CD4-positive, alpha-beta T cell (primary cell): ENCODE measurements at regions not wholly inside any gene's neighbourhood (a gene's known extent, or its start where the extent isn't known, plus 50 kb on each side); places are given as distances from the start of the nearest gene placed in this dataset.

ENCODE experiments used
- ATAC-seq: fragments of 200-7000 bp; cut with Tn5 transposase; one replicate; pipeline ENCODE4 v1.10.0; 2022; ENCODE audit warnings: mild to moderate bottlenecking; ENCODE audit not compliant: poor library complexity
- CTCF ChIA-PET: fragments of 350-600 bp; sonication (Branson Sonifier 250); formaldehyde crosslinking; loops from one replicate; lab custom pipeline; 2021; ENCODE audit warnings: antibody characterized with exemption, inconsistent platforms; lab: Charles Lee
- POLR2A ChIA-PET: fragments of 350-600 bp; sonication (Branson Sonifier 250); formaldehyde crosslinking; loops from one replicate; lab custom pipeline; 2021; ENCODE audit warnings: antibody characterized with exemption, inconsistent platforms; lab: Charles Lee
- DNase-seq, 14 experiments: peaks; one replicate each; pipeline ENCODE4 v3.0.0-alpha.2; 2013 to 2020; ENCODE audit warnings: mixed read lengths in 2 of 14
- H3K27ac ChIP-seq, 2 donors: one replicate each; pipeline versions ENCODE4 v1.5.1 to v1.7.0; 2013; ENCODE audit warnings: low read length in 2 of 2, low read depth in 1 of 2, mild to moderate bottlenecking in 1 of 2
- H3K27me3 ChIP-seq, 2 experiments: 1 replicate in 1 of 2; 2 replicates in 1 of 2; pipeline versions ENCODE4 v1.6.1 to v1.7.0; 2013; ENCODE audit warnings: low read length in 2 of 2, control low read depth in 1 of 2, mild to moderate bottlenecking in 1 of 2, moderate library complexity in 1 of 2; ENCODE audit not compliant: insufficient read depth in 2 of 2, control insufficient read depth in 1 of 2
- H3K36me3 ChIP-seq: one replicate; pipeline ENCODE4 v1.6.1; 2013; ENCODE audit warnings: low read length, control low read depth; ENCODE audit not compliant: insufficient read depth
- H3K4me1 ChIP-seq: one replicate; pipeline ENCODE4 v1.6.1; 2013; ENCODE audit warnings: low read length, control low read depth; ENCODE audit not compliant: insufficient read depth
- H3K4me3 ChIP-seq: one replicate; pipeline ENCODE4 v1.5.1; 2013; ENCODE audit warnings: mild to moderate bottlenecking, low read length, moderate library complexity
- H3K9me3 ChIP-seq, 2 experiments: 1 replicate in 1 of 2; 2 replicates in 1 of 2; pipeline versions ENCODE4 v1.6.1 to v1.7.0; 2013; ENCODE audit warnings: low read length in 2 of 2, mild to moderate bottlenecking in 2 of 2, control low read depth in 1 of 2, moderate library complexity in 1 of 2; ENCODE audit not compliant: control insufficient read depth in 1 of 2, insufficient read depth in 1 of 2
- H3K27ac Mint-ChIP-seq: one replicate; pipeline ENCODE4 v1.8.0; 2020; ENCODE audit warnings: mixed read lengths
- H3K27me3 Mint-ChIP-seq: one replicate; pipeline ENCODE4 v1.8.0; 2021; ENCODE audit warnings: mixed read lengths
- H3K36me3 Mint-ChIP-seq: one replicate; pipeline ENCODE4 v1.8.0; 2021; ENCODE audit warnings: low read depth, mixed read lengths
- H3K4me1 Mint-ChIP-seq: one replicate; pipeline ENCODE4 v1.8.0; 2021; ENCODE audit warnings: low read depth, mixed read lengths
- H3K4me3 Mint-ChIP-seq: one replicate; pipeline ENCODE4 v1.8.0; 2020; ENCODE audit warnings: mild to moderate bottlenecking, mixed read lengths
- H3K9me3 Mint-ChIP-seq: one replicate; pipeline ENCODE4 v1.8.0; 2020; ENCODE audit warnings: mixed read lengths
- intact Hi-C, 2 experiments: fragments of 100-400 bp; cut with DNase I in 1 of 2; cut with micrococcal nuclease in 1 of 2; formaldehyde crosslinking; loops; one replicate each; pipeline versions ENCODE4 v1.15.1 to v1.9.0; 2023 to 2025; cut with DNase I, micrococcal nuclease
- TF ChIP-seq, protein P1 (sequence below): fragments of 200-600 bp; IDR thresholded peaks from one replicate; pipeline ENCODE4 v1.8.0; 2022; ENCODE audit warnings: antibody characterized with exemption, mild to moderate bottlenecking

DNA sequence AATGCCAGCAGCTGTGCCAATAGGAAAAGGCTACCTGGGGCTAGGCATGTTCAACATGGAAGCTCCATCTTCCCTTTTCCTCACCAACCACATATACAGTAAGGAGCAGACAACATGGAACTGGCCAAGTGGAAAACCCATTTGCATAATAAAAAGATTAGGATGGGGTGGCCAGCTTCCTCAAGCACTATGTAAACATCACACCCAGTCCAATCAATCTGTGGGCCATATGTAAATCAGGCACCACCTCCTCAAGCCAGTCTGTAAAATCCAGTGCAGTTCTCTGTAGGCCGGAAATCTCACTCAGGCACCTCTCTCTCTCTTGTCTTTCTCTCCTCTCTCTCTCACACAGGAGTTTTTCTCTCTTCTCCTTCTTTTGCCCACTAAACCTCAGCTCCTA, 360.2 kb upstream of the GRIA1 start:
- H3K27ac ChIP-seq: no peak overlapping the region
- Mint-ChIP-seq H3K9me3 (no peaks in the 10 kb centered on the region), H3K4me1 (no peaks in the 10 kb centered on the region), H3K4me3 (no peak overlapping the region), H3K27me3 (no peaks in the 10 kb centered on the region), H3K27ac (no peak overlapping the region), H3K36me3 (no peaks in the 10 kb centered on the region)
- POLR2A ChIA-PET: no interaction called here
- H3K4me1 ChIP-seq: no peaks in the 10 kb centered on the region
- H3K36me3 ChIP-seq: no peaks in the 10 kb centered on the region
- ATAC-seq (no peak), DNase-seq (no peak)
- TF ChIP-seq, protein P1, sequence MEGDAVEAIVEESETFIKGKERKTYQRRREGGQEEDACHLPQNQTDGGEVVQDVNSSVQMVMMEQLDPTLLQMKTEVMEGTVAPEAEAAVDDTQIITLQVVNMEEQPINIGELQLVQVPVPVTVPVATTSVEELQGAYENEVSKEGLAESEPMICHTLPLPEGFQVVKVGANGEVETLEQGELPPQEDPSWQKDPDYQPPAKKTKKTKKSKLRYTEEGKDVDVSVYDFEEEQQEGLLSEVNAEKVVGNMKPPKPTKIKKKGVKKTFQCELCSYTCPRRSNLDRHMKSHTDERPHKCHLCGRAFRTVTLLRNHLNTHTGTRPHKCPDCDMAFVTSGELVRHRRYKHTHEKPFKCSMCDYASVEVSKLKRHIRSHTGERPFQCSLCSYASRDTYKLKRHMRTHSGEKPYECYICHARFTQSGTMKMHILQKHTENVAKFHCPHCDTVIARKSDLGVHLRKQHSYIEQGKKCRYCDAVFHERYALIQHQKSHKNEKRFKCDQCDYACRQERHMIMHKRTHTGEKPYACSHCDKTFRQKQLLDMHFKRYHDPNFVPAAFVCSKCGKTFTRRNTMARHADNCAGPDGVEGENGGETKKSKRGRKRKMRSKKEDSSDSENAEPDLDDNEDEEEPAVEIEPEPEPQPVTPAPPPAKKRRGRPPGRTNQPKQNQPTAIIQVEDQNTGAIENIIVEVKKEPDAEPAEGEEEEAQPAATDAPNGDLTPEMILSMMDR: no peak
- H3K9me3 ChIP-seq: peaks cover 0 to 3% of the 10 kb centered on the region in 2 experiments
- H3K4me3 ChIP-seq: no peak overlapping the region
- intact Hi-C loops: no loop called here
- no peaks in the 10 kb centered on the region for H3K27me3 ChIP-seq
- CTCF ChIA-PET: no interaction called here

DNA sequence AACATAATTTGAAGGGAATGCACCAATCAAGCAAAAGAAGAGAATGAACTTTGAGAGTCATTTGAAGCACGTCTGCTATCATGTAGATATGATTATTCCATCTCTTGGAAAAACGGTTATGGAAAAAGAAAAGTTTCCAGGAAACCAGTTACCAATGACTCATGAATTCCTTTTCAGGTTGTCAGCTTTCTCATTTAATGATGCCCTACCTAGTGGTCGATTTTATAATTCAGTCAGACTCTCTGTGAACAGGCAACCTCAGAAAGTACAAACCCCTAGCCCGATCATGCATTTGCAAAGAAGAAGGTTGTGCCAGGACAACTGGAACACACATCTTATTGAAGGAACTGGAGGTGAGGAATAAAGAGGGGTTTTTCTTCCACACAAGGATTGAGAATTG, 355.1 kb upstream of the GRIA1 start:
- Mint-ChIP-seq H3K9me3 (no peaks in the 10 kb centered on the region), H3K4me1 (no peaks in the 10 kb centered on the region), H3K27ac (no peak overlapping the region), H3K36me3 (no peaks in the 10 kb centered on the region), H3K27me3 (no peaks in the 10 kb centered on the region), H3K4me3 (no peak overlapping the region)
- intact Hi-C loops: no loop called here
- CTCF ChIA-PET: no interaction called here
- TF ChIP-seq, protein P1: no peak
- H3K4me1 ChIP-seq: no peaks in the 10 kb centered on the region
- POLR2A ChIA-PET: no interaction called here
- ATAC-seq (no peak), DNase-seq (no peak)
- H3K4me3 ChIP-seq: no peak overlapping the region
- no peak overlapping the region for H3K27ac ChIP-seq
- H3K9me3 ChIP-seq: peaks cover 0 to 3% of the 10 kb centered on the region in 2 experiments
- no peaks in the 10 kb centered on the region for H3K36me3 ChIP-seq
- no peaks in the 10 kb centered on the region for H3K27me3 ChIP-seq

DNA sequence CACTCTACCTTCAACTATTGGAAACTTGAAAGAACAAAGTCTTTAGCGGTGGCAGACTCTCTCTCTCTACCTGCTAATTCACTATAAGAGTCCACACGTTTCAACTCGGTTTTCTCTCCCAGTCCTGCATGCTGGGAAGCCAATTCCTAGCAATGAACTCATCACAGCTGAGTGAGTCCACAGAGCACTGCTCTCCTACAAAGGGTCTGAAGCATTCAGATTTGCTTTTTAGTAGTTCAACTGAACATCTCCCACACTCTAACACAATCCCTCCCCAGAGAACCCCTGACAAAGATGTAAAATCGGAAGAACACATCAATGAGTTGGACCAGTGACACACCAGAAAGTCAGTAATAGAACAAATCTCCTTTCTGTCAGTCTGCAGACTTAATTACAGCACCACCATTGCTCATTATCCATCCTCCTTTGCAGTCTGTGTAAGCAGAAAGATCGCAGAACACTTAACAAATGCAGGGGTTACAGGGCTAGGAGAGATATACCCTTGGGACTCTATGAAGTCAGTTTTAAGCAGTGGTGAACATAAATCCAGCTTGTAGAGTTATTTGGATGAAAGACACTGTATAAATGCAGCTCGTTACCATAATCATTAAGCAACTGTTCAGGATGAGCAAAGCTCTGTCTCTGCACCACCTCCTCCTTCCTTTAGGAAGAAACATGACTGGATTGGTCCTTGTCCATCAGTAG, 353.4 kb upstream of the GRIA1 start:
- Mint-ChIP-seq H3K27ac (no peak overlapping the region), H3K36me3 (no peaks in the 10 kb centered on the region), H3K27me3 (no peaks in the 10 kb centered on the region), H3K9me3 (no peaks in the 10 kb centered on the region), H3K4me3 (no peak overlapping the region), H3K4me1 (no peaks in the 10 kb centered on the region)
- peaks cover 0 to 3% of the 10 kb centered on the region in 2 experiments for H3K9me3 ChIP-seq
- no peaks in the 10 kb centered on the region for H3K27me3 ChIP-seq
- no peak overlapping the region for H3K4me3 ChIP-seq
- no peaks in the 10 kb centered on the region for H3K4me1 ChIP-seq
- no peaks in the 10 kb centered on the region for H3K36me3 ChIP-seq
- DNase-seq (no peak), ATAC-seq (no peak)
- ChIA-PET POLR2A (no interaction called here), CTCF (no interaction called here)
- H3K27ac ChIP-seq: no peak overlapping the region
- TF ChIP-seq, protein P1: no peak
- intact Hi-C loops: no loop called here
